Esophagus squamous epithelium (tissue), 5 donors: ENCODE measurements at regions not wholly inside any gene's neighbourhood (a gene's known extent, or its start where the extent isn't known, plus 50 kb on each side); places are given as distances from the start of the nearest gene placed in this dataset.

Experiments
- DNase-seq: peaks from one replicate; lab custom pipeline; 2025; lab: John Stamatoyannopoulos, UW
- H3K27ac ChIP-seq, 4 donors: fragments of 200-600 bp; sonication (generic); one replicate each; pipeline ENCODE4 v1.5.1; 2016 to 2019; ENCODE audit warnings: mild to moderate bottlenecking in 1 of 4
- H3K27me3 ChIP-seq, 4 donors: fragments of 200-600 bp; sonication (generic); 1 replicate in 3 of 4; 2 replicates in 1 of 4; pipeline versions ENCODE4 v1.5.1 to v1.6.0; 2017 to 2021; ENCODE audit warnings: antibody characterized with exemption in 1 of 4
- H3K36me3 ChIP-seq, 3 donors: fragments of 200-600 bp; sonication (generic); one replicate each; pipeline ENCODE4 v1.5.1; 2016 to 2019
- H3K4me1 ChIP-seq, 3 donors: fragments of 200-600 bp; sonication (generic); one replicate each; pipeline ENCODE4 v1.5.1; 2017 to 2019
- H3K4me3 ChIP-seq, 4 donors: fragments of 200-600 bp; sonication (generic); 1 replicate in 3 of 4; 2 replicates in 1 of 4; pipeline ENCODE4 v1.5.1; 2016 to 2019; ENCODE audit warnings: mild to moderate bottlenecking in 2 of 4, moderate library complexity in 1 of 4
- H3K9me3 ChIP-seq, 3 donors: fragments of 200-600 bp; sonication (generic); one replicate each; pipeline ENCODE4 v1.5.1; 2016 to 2019
- POLR2A ChIP-seq, 4 donors: fragments of 450-650 bp; IDR thresholded peaks; one replicate each; pipeline ENCODE4 v1.6.1; 2017; ENCODE audit warnings: antibody characterized with exemption in 4 of 4, mild to moderate bottlenecking in 4 of 4, moderate library complexity in 3 of 4
- WGBS, 2 donors: methylation state at CpG; one replicate each; pipeline ENCODE4 v1.1.5; 2018; 5-methylcytosine and 5-hydroxymethylcytosine counted together
- intact Hi-C: fragments of 100-400 bp; cut with DNase I; formaldehyde crosslinking; loops from one replicate; pipeline ENCODE4 v1.15.0; 2022
- TF ChIP-seq, protein P1 (sequence below), 6 experiments: fragments of 450-650 bp in 4 of 6; fragments of 200-600 bp in 2 of 6; sonication (generic) in 2 of 6; IDR thresholded peaks; one replicate each; pipeline ENCODE4 v1.5.1; 2016 to 2019; ENCODE audit warnings: antibody characterized with exemption in 6 of 6, mild to moderate bottlenecking in 4 of 6, moderate library complexity in 4 of 6
- donor health status: DM: yes; HTN: yes; CAD: no.

DNA sequence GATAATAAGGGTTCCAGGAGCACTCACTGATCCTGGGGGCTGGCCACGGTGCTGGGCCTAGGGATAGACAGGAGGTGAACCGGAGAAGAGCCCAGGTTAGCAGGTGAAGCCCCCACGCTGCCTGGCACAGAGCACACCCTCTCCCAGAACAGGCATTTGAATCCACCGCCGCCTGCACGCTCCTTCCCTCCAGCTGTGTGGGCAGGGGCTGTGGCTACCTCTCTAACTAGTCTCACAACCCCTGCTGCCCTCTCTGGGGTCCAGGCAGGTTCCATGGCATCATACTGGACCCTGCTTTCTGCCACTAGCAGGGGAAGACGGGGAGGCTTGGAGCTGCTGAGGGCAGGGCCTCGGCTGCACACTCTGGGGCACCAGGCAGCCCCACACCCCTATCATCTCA lies 358.0 kb downstream of the CTTN start:
- no peak overlapping the region for H3K4me3 ChIP-seq
- peaks cover 0 to 7% (median 6%) of the 10 kb centered on the region in 3 donors for H3K4me1 ChIP-seq
- H3K27me3 ChIP-seq = peaks cover 0 to 29% (median 0%) of the 10 kb centered on the region in 4 donors
- peaks cover 0 to 3% (median 1%) of the 10 kb centered on the region in 3 donors for H3K9me3 ChIP-seq
- TF ChIP-seq POLR2A (IDR thresholded peaks at IDR 0.05) = no peak
- TF ChIP-seq, protein P1, sequence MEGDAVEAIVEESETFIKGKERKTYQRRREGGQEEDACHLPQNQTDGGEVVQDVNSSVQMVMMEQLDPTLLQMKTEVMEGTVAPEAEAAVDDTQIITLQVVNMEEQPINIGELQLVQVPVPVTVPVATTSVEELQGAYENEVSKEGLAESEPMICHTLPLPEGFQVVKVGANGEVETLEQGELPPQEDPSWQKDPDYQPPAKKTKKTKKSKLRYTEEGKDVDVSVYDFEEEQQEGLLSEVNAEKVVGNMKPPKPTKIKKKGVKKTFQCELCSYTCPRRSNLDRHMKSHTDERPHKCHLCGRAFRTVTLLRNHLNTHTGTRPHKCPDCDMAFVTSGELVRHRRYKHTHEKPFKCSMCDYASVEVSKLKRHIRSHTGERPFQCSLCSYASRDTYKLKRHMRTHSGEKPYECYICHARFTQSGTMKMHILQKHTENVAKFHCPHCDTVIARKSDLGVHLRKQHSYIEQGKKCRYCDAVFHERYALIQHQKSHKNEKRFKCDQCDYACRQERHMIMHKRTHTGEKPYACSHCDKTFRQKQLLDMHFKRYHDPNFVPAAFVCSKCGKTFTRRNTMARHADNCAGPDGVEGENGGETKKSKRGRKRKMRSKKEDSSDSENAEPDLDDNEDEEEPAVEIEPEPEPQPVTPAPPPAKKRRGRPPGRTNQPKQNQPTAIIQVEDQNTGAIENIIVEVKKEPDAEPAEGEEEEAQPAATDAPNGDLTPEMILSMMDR (IDR thresholded peaks at IDR 0.05) = no peak
- H3K27ac ChIP-seq = no peak overlapping the region
- intact Hi-C loops = loop anchor here (5.0 kb wide), 1 partner anchor 284 kb away; no protein-coding TSS in a partner anchor
- H3K36me3 ChIP-seq = no peaks in the 10 kb centered on the region
- WGBS, 2 donors = 85% methylated on average over 4 to 6 of the region's 8 CpGs
- no peak for DNase-seq

DNA sequence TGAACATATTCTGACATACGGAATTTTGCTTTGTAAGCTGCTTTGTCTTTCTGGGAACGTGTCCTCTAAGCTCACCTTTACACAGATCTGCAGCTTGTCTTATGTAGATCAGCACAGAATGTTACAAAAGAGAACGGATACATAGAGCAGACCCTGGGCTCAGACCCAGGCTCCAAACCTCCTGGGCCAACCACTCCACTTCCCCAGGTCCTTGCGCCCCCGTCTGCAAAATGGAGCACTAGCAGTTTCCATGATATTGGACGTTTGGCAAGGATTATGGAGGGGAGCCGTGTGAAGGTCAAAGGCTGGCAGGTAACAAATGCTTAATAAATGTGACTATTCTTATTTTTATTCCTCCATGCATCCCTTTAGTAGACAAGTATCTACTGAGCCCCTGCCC lies 358.4 kb downstream of the CTTN start:
- no peak overlapping the region for H3K4me3 ChIP-seq
- DNase-seq = no peak
- peaks cover 0 to 7% (median 6%) of the 10 kb centered on the region in 3 donors for H3K4me1 ChIP-seq
- intact Hi-C loops = loop anchor here (5.0 kb wide), 1 partner anchor 284 kb away; no protein-coding TSS in a partner anchor
- no peak for TF ChIP-seq POLR2A (IDR thresholded peaks at IDR 0.05)
- TF ChIP-seq, protein P1 (IDR thresholded peaks at IDR 0.05) = no peak
- no peaks in the 10 kb centered on the region for H3K9me3 ChIP-seq
- H3K27ac ChIP-seq = no peak overlapping the region
- H3K27me3 ChIP-seq = peaks cover 0 to 29% (median 0%) of the 10 kb centered on the region in 4 donors
- H3K36me3 ChIP-seq = no peaks in the 10 kb centered on the region
- 71 to 75% methylated on average over 6 of the region's 7 CpGs for WGBS, 2 donors

DNA sequence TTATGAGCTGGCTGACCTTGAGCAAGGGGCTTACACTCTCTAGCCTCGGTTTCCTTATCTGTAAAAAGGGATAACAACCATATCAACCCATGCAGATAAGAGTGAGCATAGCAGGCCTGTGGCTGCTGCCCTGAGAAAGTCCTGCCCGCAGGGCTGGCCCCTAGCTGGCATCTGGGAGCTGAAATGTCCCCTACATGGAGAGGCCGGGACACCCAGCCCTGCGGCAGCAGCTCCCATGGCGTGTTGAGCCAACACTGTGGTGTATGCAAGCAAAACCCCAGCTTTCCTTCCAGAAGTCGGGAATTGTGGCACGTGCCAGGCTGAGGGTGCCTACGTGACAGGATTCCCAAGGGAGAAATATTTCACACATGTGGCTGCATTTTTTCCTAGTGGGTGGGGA lies 358.9 kb downstream of the CTTN start:
- Histone ChIP-seq H3K4me1 (peaks cover 0 to 7% (median 6%) of the 10 kb centered on the region in 3 donors), H3K27ac (no peak overlapping the region), H3K27me3 (peaks cover 0 to 29% (median 0%) of the 10 kb centered on the region in 4 donors), H3K36me3 (no peaks in the 10 kb centered on the region), H3K9me3 (no peaks in the 10 kb centered on the region), H3K4me3 (no peak overlapping the region)
- DNase-seq = no peak
- intact Hi-C loops = loop anchor here (5.0 kb wide), 1 partner anchor 285 kb away; no protein-coding TSS in a partner anchor
- WGBS, 2 donors = 60 to 88% methylated on average over 1 of the region's 8 CpGs
- TF ChIP-seq POLR2A (IDR thresholded peaks at IDR 0.05) = no peak
- TF ChIP-seq, protein P1 (IDR thresholded peaks at IDR 0.05) = no peak

DNA sequence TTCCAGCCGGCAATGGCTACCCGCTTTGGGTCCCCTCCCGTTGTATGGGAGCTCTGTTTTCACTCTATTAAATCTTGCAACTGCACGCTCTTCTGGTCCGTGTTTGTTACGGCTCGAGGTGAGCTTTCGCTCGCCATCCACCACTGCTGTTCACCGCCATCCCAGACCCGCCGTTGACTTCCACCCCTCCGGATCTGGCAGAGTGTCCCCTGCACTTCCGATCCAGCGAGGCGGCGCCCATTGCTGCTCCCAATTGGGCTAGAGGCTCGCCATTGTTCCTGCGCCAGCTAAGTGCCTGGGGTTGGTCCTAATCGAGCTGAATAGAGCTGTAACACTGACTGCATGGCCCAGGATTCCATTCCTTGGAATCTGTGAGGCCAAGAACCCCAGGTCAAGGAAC lies 359.9 kb downstream of the CTTN start:
- Histone ChIP-seq H3K4me1 (peaks cover 0 to 7% (median 6%) of the 10 kb centered on the region in 3 donors), H3K9me3 (no peaks in the 10 kb centered on the region), H3K4me3 (no peak overlapping the region), H3K36me3 (no peaks in the 10 kb centered on the region), H3K27ac (no peak overlapping the region), H3K27me3 (peaks cover 0 to 29% (median 0%) of the 10 kb centered on the region in 4 donors)
- TF ChIP-seq, protein P1 (IDR thresholded peaks at IDR 0.05) = no peak
- no peak for DNase-seq
- 85 to 93% methylated on average over 17 to 20 of the region's 20 CpGs for WGBS, 2 donors
- intact Hi-C loops = loop anchor here (5.0 kb wide), 1 partner anchor 286 kb away; no protein-coding TSS in a partner anchor

DNA sequence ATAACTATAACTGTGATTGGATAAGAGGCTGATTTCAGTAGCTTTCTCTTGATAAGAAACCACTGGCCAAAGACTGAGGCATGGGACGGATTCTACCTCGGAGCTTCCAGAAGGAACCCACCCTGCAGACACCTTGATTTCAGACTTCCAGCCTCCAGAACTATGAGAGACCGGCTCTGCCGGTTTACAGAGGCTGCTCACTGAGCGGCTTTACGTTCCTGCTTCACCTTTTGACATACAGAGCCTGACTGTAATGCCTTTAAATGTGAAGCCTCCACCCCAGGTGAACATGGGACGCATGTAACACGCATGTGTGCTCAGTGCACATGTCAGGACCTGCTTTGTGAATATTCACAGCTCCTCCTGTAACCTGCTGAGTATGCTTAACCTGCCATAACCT lies 361.5 kb downstream of the CTTN start:
- Histone ChIP-seq H3K36me3 (no peaks in the 10 kb centered on the region), H3K4me3 (no peak overlapping the region), H3K27me3 (peaks cover 0 to 29% (median 0%) of the 10 kb centered on the region in 4 donors), H3K27ac (no peak overlapping the region), H3K4me1 (peaks cover 0 to 7% (median 6%) of the 10 kb centered on the region in 3 donors), H3K9me3 (no peaks in the 10 kb centered on the region)
- intact Hi-C loops = loop anchor here (5.0 kb wide), 1 partner anchor 288 kb away; no protein-coding TSS in a partner anchor
- no peak for TF ChIP-seq POLR2A (IDR thresholded peaks at IDR 0.05)
- TF ChIP-seq, protein P1 (IDR thresholded peaks at IDR 0.05) = no peak
- WGBS, 2 donors = 83 to 86% methylated on average over 2 to 7 of the region's 8 CpGs
- no peak for DNase-seq
